Calu3 (cell line): ENCODE measurements at regions not wholly inside any gene's neighbourhood (a gene's known extent, or its start where the extent isn't known, plus 50 kb on each side); places are given as distances from the start of the nearest gene placed in this dataset.

Source experiments
- BruUV-seq: library from RNA; stranded (reverse); fragments of 400-500 nt; replicated peaks from 2 replicates; lab custom pipeline; 2021; lab: Mats Ljungman, UMichigan
- CTCF ChIA-PET: fragments of 300-600 bp; sonication (Branson Sonifier 250); formaldehyde crosslinking; loops from one replicate; lab custom pipeline; 2022; ENCODE audit warnings: antibody characterized with exemption; lab: Charles Lee
- DNase-seq: peaks from one replicate; pipeline ENCODE4 v3.0.0; 2022
- H3K27ac Mint-ChIP-seq: one replicate; pipeline ENCODE4 v1.8.0; 2022; ENCODE audit warnings: mixed read lengths; ENCODE audit not compliant: unreplicated experiment
- H3K27me3 Mint-ChIP-seq: one replicate; pipeline ENCODE4 v1.8.0; 2022; ENCODE audit warnings: mixed read lengths; ENCODE audit not compliant: unreplicated experiment
- H3K36me3 Mint-ChIP-seq: one replicate; pipeline ENCODE4 v1.8.0; 2022; ENCODE audit warnings: mild to moderate bottlenecking, moderate library complexity, mixed read lengths; ENCODE audit not compliant: insufficient read depth, unreplicated experiment
- H3K4me1 Mint-ChIP-seq: one replicate; pipeline ENCODE4 v1.8.0; 2022; ENCODE audit warnings: mild to moderate bottlenecking, low read depth, mixed read lengths; ENCODE audit not compliant: unreplicated experiment
- H3K4me3 Mint-ChIP-seq: one replicate; pipeline ENCODE4 v1.8.0; 2022; ENCODE audit warnings: mild to moderate bottlenecking, low read depth, moderate library complexity, mixed read lengths; ENCODE audit not compliant: unreplicated experiment
- H3K9me3 Mint-ChIP-seq: one replicate; pipeline ENCODE4 v1.8.0; 2022; ENCODE audit warnings: low read depth, mixed read lengths; ENCODE audit not compliant: unreplicated experiment
- CTCF ChIP-seq: fragments of 200-600 bp; IDR thresholded peaks from one replicate; pipeline ENCODE4 v1.8.0; 2022; ENCODE audit warnings: antibody characterized with exemption; ENCODE audit not compliant: unreplicated experiment
- intact Hi-C: fragments of 100-400 bp; cut with micrococcal nuclease; formaldehyde crosslinking; loops from one replicate; pipeline ENCODE4 v1.10.0; 2022; ENCODE audit not compliant: unreplicated experiment

GRCh38 chr13:90396266-90396665, 951.2 kb upstream of the MIR17HG start:
- no TSS peak for BruUV-seq
- intact Hi-C loops: no loop called here
- TF ChIP-seq CTCF: no peak
- Mint-ChIP-seq H3K36me3 (no peaks in the 10 kb centered on the region), H3K27ac (no peak overlapping the region), H3K9me3 (no peaks in the 10 kb centered on the region), H3K27me3 (no peaks in the 10 kb centered on the region), H3K4me1 (no peaks in the 10 kb centered on the region), H3K4me3 (no peak overlapping the region)
- CTCF ChIA-PET: interaction anchor here (0.6 kb wide), 1 partner anchor 711 kb away, joined by 3 read pairs; no protein-coding TSS in a partner anchor
- no peak for DNase-seq

GRCh38 chr13:90397503-90397902, 950.0 kb upstream of the MIR17HG start:
- Mint-ChIP-seq H3K9me3 (no peaks in the 10 kb centered on the region), H3K36me3 (no peaks in the 10 kb centered on the region), H3K4me1 (no peaks in the 10 kb centered on the region), H3K27me3 (no peaks in the 10 kb centered on the region), H3K4me3 (no peak overlapping the region), H3K27ac (no peak overlapping the region)
- CTCF ChIA-PET: no interaction called here
- no TSS peak for BruUV-seq
- intact Hi-C loops: no loop called here
- DNase-seq: no peak
- TF ChIP-seq CTCF: no peak

GRCh38 chr13:90400372-90400771, 947.1 kb upstream of the MIR17HG start:
- H3K27me3 Mint-ChIP-seq: no peaks in the 10 kb centered on the region
- no peaks in the 10 kb centered on the region for H3K4me1 Mint-ChIP-seq
- no peak for TF ChIP-seq CTCF
- no peak overlapping the region for H3K27ac Mint-ChIP-seq
- H3K36me3 Mint-ChIP-seq: no peaks in the 10 kb centered on the region
- intact Hi-C loops: no loop called here
- no peaks in the 10 kb centered on the region for H3K9me3 Mint-ChIP-seq
- H3K4me3 Mint-ChIP-seq: no peak overlapping the region
- BruUV-seq: no TSS peak
- DNase-seq: no peak
- CTCF ChIA-PET: no interaction called here

GRCh38 chr13:90401150-90401549, 946.3 kb upstream of the MIR17HG start:
- Mint-ChIP-seq H3K4me3 (no peak overlapping the region), H3K9me3 (no peaks in the 10 kb centered on the region), H3K27ac (no peak overlapping the region), H3K27me3 (no peaks in the 10 kb centered on the region), H3K36me3 (no peaks in the 10 kb centered on the region), H3K4me1 (no peaks in the 10 kb centered on the region)
- CTCF ChIA-PET: no interaction called here
- TF ChIP-seq CTCF: no peak
- DNase-seq: no peak
- BruUV-seq: no TSS peak
- intact Hi-C loops: no loop called here
